ENCODE measurements at regions not wholly inside any gene's neighbourhood (a gene's known extent, or its start where the extent isn't known, plus 50 kb on each side); places are given as distances from the start of the nearest gene placed in this dataset.
"Not testable (repeated sequence)": the region's sequence is repeated elsewhere in the genome, so short reads cannot be mapped to it uniquely, and the experiment has no call there.

GRCh38 chr10:34957531-34957930 is 132.6 kb downstream of the CUL2 start:
- no peak for DNase-seq (ENCODE audit: low spot score)

DNA sequence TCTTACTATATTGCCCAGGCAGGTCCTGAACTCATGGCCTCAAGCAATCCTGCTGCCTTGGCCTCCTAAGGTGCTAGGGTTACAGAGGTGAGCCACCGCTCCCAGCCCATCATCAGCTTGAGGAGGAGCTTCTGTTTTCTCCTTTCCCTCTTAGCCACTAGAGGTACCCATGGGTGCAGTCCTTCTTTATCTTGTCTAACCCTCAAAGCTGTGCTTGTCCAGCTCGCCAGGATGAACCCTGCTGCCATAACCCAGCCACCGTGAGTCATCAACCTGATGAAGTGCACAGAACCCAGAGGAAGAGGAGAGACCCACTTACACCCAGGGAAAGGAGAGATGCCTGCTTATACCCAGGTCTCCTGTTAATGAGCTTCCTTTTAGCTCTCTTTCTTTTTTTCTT is 133.4 kb downstream of the CUL2 start:
- DNase-seq (ENCODE audit: low spot score) = no peak

DNA sequence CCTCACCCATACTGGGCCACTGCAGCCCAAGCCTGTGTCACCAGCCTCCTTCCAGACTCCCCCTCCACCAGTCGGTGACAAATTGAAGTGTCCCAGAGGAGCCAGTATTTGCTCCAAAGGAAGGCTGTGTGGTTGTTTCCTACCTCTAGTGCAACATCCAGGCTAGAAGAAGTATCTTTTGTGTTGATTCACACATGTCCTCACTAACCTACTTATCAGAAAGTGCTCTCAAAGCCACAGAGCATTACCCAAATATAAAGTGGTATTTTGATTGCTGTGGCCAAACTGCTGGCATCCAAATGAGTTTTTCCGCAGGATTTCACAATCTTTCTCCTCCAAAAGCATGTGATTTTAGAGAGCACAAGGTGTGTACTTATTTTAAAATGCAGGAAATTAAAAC is 134.8 kb downstream of the CUL2 start:
- peak; percentile 43 for DNase-seq (ENCODE audit: low spot score)

GRCh38 chr10:34954142-34954541 is 136.0 kb downstream of the CUL2 start:
- DNase-seq (ENCODE audit: low spot score) = no peak

GRCh38 chr10:34951263-34951887 is 136.3 kb upstream of the PARD3 start:
- peak; percentile 81 for DNase-seq (ENCODE audit: low spot score)

DNA sequence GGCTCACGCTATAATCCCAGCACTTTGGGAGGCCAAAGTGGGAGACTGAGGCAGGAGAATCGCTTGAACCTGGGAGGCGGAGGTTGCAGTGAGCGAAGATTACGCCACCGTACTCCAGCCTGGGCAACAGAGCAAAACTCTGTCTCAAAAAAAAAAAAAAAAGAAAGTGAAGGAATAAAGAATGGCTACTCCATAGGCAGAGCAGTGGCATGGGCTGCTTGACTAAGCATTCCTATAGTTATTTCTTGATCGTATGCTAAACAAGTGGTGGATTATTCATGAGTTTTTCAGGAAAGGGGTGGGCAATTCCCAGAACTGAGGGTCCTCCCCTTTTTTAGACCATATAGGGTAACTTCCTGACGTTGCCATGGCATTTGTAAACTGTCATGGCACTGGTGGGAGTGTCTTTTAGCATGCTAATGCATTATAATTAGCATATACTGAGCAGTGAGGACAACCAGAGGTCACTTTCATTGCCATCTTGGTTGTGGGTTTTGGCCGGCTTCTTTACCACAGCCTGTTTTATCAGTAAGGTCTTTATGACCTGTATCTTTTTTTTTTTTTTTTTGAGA is 130.9 kb upstream of the PARD3 start:
- not testable (repeated sequence) for DNase-seq (ENCODE audit: low spot score)

GRCh38 chr10:34941471-34942357 is 126.6 kb upstream of the PARD3 start:
- no peak for DNase-seq (ENCODE audit: low spot score)

DNA sequence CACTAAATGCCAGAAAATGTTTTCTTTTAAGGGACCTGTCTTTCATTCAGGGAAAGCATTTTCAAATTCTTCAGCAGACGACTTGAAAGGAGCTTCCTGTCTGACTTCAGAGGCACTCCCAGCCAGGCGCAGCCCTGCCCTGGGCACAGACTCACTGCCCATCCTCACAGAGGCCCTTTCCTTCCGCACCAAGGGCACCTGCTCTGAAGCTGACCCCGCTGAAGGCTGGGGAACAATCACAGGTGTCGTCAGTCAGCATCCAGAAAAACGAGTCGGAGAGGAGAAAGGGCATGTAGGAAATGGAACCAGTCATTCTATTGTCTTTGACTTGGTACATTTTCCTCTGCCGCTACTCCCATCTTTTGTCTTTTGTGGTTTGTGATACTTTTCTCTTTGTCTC is 125.3 kb upstream of the PARD3 start:
- no peak for DNase-seq (ENCODE audit: low spot score)

DNA sequence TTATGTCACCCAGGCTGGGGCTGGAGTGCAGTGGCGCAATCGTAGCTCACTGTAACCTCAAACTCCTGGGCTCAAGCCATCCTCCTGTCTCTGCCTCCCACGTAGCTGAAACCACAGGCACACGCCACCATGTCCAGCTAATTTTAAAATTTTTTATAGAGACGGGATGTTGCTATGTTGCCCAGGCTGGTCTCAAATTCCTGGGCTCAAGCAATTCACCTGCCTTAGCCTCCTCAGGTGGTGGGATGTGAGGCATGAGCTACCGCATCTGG is 123.2 kb upstream of the PARD3 start:
- DNase-seq (ENCODE audit: low spot score) = peak; percentile 29

DNA sequence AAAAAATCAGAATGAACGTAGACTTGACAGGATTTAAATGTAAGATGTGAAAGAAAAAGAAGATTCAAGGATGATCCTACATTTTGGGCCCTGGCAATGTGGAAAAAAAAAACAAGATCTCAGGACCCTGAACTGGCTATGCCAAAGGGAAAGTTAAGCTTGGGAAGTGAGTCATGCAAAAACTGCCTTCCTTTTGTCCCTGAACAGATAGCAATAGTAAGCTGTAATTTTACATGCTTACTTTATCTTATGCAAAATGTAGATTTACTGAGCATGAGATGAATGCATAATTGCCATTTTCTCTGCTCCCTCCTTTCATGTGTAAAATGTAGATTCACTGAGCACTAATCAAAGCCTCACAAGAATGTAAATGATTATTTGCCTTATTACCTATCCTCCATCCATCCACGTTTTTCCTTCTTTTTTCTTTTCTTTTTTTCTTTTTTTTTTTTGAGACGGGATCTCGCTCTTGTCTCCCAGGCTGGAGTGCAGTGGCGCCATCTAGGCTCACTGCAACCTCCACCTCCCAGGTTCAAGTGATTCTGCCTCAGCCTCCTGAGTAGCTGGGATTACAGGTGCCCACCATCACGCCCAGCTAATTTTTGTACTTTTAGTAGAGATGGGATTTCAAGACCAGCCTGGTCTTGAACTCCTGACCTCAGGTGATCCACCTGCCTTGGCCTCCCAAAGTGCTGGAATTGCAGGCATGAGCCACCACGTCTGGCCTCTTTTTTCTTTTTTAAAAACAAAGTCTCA is 122.7 kb upstream of the PARD3 start:
- DNase-seq (ENCODE audit: low spot score) = not testable (repeated sequence)

GRCh38 chr10:34936061-34936460 is 121.0 kb upstream of the PARD3 start:
- no peak for DNase-seq (ENCODE audit: low spot score)

DNA sequence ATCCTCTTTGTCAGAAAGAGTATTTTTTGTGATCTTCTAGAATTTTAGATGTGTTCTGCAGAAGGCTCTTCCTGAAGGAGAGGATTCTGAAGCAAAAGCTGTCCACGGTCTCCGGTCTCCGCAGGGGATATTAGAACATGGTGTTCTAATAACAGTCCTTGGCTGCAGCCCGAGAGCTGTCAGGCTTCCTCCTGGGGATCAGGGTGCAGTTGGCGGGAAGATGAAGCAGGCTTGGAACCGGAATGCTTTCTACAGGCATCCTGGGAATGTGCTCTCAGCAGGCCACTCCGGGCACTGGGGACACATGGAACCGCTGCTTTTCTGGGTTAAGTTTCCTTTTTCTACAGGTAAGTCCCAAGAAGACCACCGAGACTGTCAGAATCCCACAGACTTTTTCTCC is 118.6 kb upstream of the PARD3 start:
- DNase-seq (ENCODE audit: low spot score) = no peak

GRCh38 chr10:34932235-34932634 is 117.1 kb upstream of the PARD3 start:
- no peak for DNase-seq (ENCODE audit: low spot score)

GRCh38 chr10:34931216-34931615 is 116.1 kb upstream of the PARD3 start:
- DNase-seq (ENCODE audit: low spot score) = no peak

GRCh38 chr10:34922138-34922537 is 107.0 kb upstream of the PARD3 start:
- DNase-seq (ENCODE audit: low spot score) = no peak

DNA sequence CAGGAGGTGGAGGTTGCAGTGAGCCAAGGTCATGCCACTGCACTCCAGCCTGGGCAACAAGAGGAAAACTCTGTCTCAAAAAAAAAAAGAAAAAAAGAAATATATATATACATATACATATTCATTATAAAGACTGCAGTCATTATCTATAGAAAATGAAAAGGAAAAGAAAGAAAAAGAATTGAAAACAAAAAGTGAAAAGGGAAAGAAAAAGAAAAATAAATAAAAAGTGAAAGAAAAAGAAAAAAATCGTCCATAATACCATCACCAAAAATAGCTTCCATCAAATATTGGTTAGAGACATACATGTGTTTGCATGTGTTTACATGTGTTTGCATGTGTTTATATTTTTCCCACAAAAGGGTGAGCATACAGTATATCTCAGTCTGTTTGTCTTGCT is 105.5 kb upstream of the PARD3 start:
- no peak for DNase-seq (ENCODE audit: low spot score)

GRCh38 chr10:34918776-34919315 is 103.8 kb upstream of the PARD3 start:
- no peak for DNase-seq (ENCODE audit: low spot score)

DNA sequence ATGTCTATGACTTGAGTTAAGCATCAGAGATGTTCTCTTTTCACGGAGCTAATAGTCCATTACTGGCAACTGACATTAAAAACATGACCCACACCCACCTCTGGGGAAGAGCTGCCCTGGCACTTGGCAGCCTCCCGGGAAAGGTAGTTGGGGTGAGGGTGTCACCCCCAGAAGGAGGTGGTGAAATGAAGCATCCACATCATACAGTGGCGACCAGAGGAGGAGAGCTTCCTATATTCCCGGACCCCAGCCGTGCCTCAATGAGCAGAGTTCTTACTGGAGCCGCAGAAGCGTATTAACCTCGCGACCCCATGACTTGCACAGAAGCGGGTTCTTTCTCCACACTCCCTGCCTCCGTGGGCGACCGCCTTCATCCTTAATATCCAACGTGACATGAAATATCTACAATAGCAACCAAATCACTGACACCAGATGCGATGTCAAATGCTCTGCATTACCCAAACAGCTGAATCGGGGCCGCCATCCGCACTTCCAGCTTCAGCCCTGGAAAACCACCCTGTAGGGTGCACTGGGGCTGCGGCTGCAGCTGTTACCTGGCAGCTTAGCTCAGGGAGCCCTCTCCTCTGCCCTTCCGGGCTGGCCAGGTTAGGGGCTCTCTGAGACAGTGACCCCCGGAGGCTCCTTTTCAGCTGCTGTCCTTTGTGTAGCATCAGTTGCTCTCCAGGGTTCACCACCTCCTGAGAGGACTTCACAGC is 103.1 kb upstream of the PARD3 start:
- no peak for DNase-seq (ENCODE audit: low spot score)

GRCh38 chr10:34916314-34916713 is 101.2 kb upstream of the PARD3 start:
- peak; percentile 68 for DNase-seq (ENCODE audit: low spot score)

DNA sequence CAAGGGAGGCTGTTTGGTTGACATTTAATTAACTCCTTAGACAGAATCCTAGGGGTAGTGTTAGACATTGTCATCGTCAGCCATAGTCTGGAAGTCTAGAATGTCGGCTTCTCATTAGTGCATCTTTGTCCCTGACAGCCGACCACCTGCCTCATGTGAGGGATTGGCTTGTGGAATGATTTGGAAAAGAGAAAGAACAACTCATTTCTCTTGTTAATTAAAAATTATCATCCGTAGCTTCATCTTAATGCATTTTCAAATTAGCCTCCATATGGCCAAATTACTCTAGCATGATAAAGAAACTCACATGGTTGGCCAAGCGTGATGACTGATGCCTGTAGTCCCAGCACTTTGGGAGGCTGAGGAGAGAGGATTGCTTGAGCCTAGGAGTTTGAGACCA is 97.7 kb upstream of the PARD3 start:
- DNase-seq (ENCODE audit: low spot score) = no peak

- DNase-seq (ENCODE audit: low spot score) = no peak
Measured at GRCh38 chr10:34911661-34912205, 96.6 kb upstream of the PARD3 start.
